GM21526 (cell line): ENCODE measurements at regions not wholly inside any gene's neighbourhood (a gene's known extent, or its start where the extent isn't known, plus 50 kb on each side); places are given as distances from the start of the nearest gene placed in this dataset.

ENCODE experiments used
- ATAC-seq: cut with Tn5 transposase; IDR thresholded peaks from one replicate; pipeline ENCODE4 v1.9.1; 2021; ENCODE audit warnings: moderate library complexity; ENCODE audit not compliant: unreplicated experiment, low FRiP score

GRCh38 chr3:5068531-5069050 lies 53.5 kb upstream of the ARL8B start:
- no peak for ATAC-seq

DNA sequence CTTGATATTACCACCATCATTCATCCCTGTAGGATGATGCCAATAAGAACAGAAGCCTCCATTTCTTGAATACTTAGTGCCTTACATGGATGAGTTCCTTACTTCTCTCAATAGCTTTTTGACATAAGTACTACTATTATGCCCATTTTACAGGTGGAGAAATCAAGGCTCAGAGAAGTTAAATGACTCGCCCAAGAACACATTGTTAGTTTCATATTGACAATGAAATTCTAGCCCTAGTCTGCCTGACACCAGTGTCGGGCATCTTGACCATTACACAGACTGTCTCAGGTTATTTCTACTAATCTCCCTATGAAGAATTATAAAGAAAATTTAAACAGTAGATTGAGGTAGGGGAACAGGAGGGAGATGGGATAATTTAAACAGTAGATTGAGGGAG lies 52.5 kb upstream of the ARL8B start:
- no peak for ATAC-seq

- no peak for ATAC-seq
Measured at GRCh38 chr3:5071061-5071460, 51.0 kb upstream of the ARL8B start.

GRCh38 chr3:5072100-5072816 lies 49.8 kb upstream of the ARL8B start:
- no peak for ATAC-seq
